Loucy (cell line): ENCODE measurements at regions not wholly inside any gene's neighbourhood (a gene's known extent, or its start where the extent isn't known, plus 50 kb on each side); places are given as distances from the start of the nearest gene placed in this dataset.

Experiments
- CTCF ChIP-seq: fragments of 200-600 bp; sonication (generic); conservative IDR thresholded peaks from 2 replicates; pipeline ENCODE4 v1.5.1; 2014; ENCODE audit warnings: mild to moderate bottlenecking, antibody characterized with exemption, low read length
- EZH2phosphoT487 ChIP-seq: fragments of 200-600 bp; IDR thresholded peaks from 2 replicates; pipeline ENCODE4 v1.6.1; 2018; ENCODE audit warnings: antibody characterized with exemption, mild to moderate bottlenecking, moderate library complexity, borderline replicate concordance

- TF ChIP-seq CTCF (no peak), EZH2phosphoT487 (no peak)
Measured at GRCh38 chr1:73953186-73953585, 244.8 kb downstream of the LRRIQ3 start.
